GM18519 (cell line): ENCODE measurements at regions not wholly inside any gene's neighbourhood (a gene's known extent, or its start where the extent isn't known, plus 50 kb on each side); places are given as distances from the start of the nearest gene placed in this dataset.

ENCODE experiments used
- ATAC-seq: cut with Tn5 transposase; IDR thresholded peaks from one replicate; pipeline ENCODE4 v1.9.1; 2021; ENCODE audit warnings: mild to moderate bottlenecking, moderate library complexity; ENCODE audit not compliant: unreplicated experiment, low FRiP score

DNA sequence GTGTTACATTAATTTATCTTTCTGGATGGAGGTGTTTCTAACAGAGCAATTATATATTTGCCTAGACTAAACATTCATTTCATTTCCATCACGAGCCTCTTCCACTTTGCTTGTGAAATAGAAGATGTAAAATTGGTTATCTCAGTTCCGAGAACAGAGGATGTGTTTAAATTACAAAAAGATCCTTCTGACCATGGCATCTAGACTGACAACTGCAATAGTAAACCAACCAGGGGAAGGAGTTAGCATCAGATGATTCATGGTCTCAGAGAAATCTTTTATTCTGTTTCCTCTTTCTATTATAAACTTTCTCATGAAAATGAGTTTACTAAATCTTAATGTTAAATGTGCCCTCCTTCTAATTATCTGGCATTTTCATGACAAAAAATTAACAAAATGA lies 149.8 kb upstream of the WDR11 start:
- no peak for ATAC-seq

GRCh38 chr10:120702032-120702431 lies 149.1 kb upstream of the WDR11 start:
- no peak for ATAC-seq

- ATAC-seq, result no peak
These were observed 145.9 kb upstream of the WDR11 start for GRCh38 chr10:120705309-120705708.

DNA sequence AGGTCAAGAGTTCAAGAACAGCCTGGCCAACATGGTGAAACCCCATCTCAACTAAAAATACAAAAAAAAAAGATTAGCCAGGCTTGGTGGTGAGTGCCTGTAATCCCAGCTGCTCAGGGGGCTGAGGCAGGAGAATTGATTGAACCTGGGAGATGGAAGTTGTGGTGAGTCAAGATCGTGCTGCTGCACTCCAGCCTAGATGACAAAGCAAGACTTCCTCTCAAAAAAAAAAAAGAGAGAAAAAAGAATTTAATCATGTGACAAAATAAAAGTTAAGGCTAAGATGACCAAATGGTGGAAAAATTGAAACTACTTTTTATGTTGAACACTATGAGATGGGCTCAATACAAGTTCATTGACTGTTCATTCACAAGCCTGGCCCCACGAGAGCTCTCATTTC lies 141.1 kb upstream of the WDR11 start:
- no peak for ATAC-seq

GRCh38 chr10:120711860-120712259 lies 139.3 kb upstream of the WDR11 start:
- no peak for ATAC-seq

DNA sequence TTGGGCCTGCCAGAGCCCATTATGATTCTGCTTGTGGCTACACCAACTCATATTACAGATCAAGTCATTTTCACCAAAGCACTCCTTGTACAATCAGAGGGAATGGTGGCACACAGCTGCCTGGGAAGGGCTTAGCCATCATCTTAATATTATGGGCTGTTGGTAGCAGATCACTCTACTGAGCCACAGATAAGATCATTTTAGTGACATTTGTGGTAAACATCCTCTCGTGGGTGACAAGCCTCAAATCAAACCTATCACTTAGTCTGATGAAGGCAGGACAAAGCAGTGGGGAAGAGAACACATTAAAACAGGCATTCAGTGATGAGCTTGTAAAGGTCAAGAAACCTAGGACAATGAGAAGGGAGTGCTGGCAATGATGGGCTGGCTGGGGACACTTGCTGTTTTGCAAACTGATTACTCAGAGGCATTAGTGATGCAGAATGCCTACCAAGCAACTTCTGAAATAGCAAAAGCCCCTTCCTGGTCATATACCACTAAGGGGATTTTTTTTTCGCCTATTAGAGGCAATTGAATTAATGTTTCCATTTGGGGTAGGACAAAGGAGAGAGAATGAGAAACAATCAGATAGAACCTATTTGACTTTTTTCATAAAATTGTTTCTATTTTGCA lies 137.5 kb upstream of the WDR11 start:
- ATAC-seq, result no peak

DNA sequence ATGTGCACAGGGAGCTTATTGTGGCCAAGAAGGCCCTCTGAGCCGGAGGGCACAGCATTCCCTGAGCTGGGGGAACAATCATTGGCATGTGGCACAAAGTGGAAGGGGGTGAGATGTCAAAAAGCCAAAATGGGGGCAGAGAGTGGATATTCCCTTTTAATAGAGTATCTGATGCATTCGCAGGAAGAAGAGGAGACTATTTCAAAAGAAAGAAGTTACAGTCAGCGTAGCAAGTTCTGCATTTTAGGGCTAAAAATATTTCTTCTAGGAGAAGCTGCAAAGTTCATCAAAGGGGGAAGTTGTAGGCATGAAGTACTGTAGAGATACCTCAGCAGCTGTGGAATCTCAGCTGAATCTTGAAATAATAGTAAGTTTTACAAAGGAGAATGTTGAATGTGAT lies 136.0 kb upstream of the WDR11 start:
- ATAC-seq, result no peak

DNA sequence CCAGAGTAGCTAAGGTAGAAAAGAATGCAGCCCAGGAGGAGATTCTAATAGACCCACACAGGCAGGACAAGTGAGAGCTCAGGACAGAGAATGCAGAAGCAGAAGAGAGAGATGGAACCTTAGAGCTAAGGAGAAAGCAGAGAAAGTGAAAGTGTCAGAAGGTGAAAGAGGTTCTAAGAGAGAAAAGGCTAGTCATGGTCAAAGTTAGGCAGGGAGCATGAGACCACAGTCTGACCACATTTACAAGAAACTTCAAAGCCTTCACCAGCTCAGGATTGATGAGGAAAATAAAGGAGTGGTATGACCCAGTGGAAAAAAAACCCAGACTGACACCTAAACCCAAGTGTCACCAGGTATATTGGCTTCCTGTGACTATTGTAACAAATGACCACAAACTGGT lies 131.8 kb upstream of the WDR11 start:
- peak; percentile 75 for ATAC-seq

DNA sequence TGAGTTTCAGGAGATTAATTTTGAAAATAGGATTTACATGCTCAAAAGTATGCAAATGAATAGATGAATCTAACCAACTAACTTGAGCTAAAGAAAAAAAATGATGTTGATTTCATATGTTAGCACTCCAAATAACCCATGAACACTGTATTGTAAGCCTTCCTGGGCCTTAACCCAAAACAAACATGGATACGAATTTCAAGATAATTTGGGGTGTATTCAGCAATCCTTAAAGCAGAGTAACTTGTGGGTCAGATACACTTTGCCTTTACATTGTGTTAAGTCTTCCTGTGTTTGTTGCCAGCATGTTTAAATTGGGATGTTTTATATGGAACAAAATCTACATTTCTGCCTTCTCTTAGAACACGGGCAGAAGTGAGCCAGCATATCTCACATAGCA lies 124.2 kb upstream of the WDR11 start:
- ATAC-seq, result no peak

- ATAC-seq, result no peak
These were observed 121.6 kb upstream of the WDR11 start for GRCh38 chr10:120729547-120729946.

GRCh38 chr10:120732067-120732466 lies 119.1 kb upstream of the WDR11 start:
- ATAC-seq, result no peak

DNA sequence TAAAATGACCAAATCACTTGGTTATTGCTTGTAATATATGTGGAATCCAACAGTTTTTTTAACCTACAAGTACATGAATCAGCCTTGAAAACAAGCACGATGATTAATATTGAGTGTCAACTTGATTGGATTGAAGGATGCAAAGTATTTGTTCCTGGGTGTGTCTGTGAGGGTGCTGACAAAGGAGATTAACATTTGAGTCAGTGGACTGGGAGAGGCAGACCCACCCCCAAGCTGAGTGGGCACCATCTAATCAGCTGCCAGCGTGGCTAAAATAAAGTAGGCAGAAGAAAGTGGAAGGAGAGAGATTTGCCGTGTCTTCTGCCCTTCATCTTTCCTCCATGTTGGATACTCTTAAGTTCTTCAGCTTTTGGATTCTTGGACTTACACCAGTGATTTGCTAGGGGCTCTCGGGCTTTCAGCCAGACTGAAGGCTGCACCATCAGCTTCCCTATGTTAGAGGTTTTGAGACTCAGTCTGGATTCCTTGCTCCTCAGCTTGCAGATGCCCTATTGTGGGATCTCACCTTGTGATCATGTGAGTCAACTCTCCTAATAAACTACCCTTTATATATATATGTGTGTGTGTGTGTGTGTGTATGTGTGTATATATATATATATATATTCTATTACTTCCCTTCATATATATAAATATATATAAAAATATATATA lies 118.4 kb upstream of the WDR11 start:
- ATAC-seq, result no peak

DNA sequence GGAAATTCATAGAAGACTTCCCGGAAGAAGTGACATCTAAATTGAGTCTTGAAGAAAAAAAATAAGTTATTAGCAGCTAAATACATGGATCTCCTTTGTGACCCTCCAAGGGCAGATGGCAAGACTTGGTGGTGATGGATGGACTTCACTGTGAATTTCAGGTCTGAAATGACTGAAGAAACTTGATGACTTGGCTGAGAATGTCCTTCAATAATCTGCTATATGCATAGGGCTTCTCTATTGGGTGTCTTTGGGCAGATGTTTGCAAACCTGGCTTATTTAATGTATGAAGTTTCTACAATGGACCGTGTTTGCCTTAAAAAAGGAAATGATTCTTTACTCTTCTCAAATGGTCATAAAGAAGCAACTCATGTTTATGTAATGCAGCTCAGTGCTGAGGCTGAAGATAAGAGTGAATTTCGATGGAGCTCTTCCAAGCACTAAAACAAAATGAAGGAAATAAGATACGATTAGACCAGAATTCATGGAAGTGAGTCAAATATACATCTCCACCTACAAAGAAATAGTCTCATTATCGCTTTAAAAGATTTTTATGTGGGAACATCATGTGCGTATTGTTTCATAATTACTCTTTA lies 116.6 kb upstream of the WDR11 start:
- no peak for ATAC-seq

DNA sequence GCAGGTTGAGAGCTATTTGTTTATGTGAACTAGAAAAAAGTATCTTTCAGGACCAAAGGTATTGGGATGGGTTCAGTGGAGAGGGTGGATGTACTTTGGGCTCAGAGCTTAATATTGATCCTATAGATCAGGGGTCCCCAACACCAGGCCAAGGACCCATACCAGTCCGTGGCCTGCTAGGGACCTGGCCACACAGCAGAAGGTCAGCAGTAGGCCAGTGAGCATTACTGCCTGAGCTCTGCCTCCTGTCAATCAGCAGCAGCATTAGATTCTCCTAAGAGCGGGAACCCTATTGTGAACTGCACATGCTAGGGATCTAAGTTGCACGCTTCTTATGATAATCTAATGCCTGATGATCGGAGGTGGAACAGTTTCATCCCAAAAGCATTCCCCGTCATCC lies 115.8 kb upstream of the WDR11 start:
- ATAC-seq, result no peak

DNA sequence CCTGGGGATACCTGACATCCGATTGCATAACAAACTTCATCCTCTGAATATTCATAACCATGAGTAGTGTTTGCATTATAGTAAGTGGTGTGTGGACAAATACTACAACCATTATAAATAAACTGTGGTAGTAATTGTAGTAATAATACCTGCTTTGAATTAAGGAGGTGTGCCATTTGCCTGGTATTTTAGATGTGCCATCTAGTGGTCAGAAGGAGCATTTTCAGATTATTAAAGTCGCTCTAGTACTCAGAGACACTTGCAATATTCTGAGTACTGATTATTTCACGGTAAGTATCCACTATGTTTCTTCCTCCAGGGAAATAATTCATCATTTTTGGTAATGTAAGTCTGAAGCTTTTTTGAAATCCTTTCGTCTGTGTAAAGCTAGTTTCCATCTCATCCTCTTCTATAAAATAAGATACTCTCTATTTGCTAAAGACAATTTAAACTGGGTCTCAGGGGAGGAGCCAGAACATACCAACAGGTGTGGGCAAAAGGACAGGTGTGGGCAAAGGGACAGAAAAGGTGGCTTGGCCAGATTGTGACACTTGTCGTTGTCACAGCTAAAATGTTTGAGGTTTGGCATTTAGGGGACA lies 115.3 kb upstream of the WDR11 start:
- no peak for ATAC-seq

- ATAC-seq, result no peak
These were observed 114.8 kb upstream of the WDR11 start for GRCh38 chr10:120736377-120736776.

- no peak for ATAC-seq
These were observed 112.5 kb upstream of the WDR11 start for GRCh38 chr10:120738658-120739057.

DNA sequence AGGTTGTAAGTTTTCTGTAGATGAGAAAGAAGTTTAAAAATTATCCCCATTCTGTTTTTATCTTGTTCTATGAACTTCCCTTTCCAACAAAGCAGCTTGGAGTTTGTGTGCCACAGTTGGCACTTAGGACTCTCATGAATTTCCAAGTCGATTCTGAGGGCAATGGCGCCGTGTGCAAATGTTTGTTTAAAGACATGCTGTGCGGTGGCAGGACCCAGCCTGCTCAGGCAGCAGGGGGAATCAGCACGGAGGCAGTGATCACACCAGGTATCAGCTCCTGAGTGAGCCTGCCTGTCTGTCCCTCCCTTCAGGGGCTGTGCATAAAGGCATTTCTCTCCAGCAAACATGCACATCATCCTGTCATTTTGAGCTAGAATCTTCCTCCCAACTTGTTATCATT lies 109.8 kb upstream of the WDR11 start:
- no peak for ATAC-seq

DNA sequence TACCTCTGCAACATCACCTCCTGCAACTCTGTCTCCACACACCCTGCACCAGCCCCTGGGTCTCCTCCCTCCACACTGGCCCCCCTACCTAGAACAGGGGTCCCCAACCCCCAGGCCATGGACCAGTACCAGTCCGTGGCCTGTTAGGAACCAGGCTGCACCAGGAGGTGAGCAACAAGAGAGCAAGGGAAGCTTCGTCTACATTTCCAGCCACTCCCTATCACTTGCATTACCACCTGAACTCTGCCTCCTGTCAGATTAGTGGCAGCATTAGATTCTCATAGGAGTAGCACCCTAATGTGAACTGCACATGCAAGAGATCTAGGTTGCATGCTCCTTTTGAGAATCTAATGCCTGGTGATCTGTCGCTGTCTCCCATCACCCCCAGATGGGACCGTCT lies 108.8 kb upstream of the WDR11 start:
- ATAC-seq, result no peak

GRCh38 chr10:120744040-120744439 lies 107.1 kb upstream of the WDR11 start:
- no peak for ATAC-seq

DNA sequence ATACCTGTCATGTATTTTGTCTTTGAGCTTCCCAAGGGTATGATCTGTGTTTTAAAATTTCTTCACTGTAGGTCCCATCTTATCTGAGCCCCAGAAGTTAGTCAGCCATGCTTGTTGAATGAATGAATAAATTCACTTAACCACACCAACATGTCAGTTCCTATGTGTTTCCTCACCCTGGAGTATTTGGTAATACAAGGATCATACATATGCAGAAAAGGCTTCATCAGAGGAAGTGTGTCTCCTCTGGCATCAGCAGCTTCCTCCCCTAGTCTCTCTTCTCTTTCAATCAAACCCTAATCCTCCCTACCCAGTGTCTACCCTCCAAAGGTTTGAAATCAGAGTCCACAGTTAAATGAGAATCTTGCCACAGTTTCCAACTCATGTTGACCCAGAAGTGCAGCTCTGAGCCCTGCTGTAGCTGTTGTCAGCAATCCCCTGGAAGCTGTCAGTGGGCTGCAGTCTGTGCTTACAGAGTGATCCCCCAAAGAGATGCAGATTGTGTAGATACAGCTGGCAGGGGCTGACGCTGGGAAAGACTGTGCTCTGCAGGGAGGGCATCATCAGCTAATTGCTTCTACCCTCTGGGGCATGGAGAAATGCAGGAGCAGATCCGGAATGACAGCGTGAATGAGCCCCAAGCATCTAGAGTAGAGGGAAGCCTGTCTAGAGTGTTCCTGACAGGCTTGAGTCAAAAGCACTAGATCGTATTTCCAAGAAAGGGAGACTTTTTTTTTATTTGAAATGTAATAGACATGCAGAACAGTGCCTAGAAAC lies 105.0 kb upstream of the WDR11 start:
- ATAC-seq, result no peak
